OCI-LY7 (cell line): ENCODE measurements at regions not wholly inside any gene's neighbourhood (a gene's known extent, or its start where the extent isn't known, plus 50 kb on each side); places are given as distances from the start of the nearest gene placed in this dataset.

Source experiments
- EZH2phosphoT487 ChIP-seq: fragments of 200-600 bp; sonication (generic); IDR thresholded peaks from 2 replicates; pipeline ENCODE4 v1.6.1; 2018; ENCODE audit warnings: low read depth, borderline replicate concordance, mild to moderate bottlenecking, mixed run types, antibody characterized with exemption, low read length, moderate library complexity, mixed read lengths
- TF ChIP-seq, protein P1 (sequence below): fragments of 200-600 bp; sonication (generic); conservative IDR thresholded peaks from 2 replicates; pipeline ENCODE4 v1.5.1; 2014; ENCODE audit warnings: mild to moderate bottlenecking, antibody characterized with exemption, low read length, moderate library complexity, mixed read lengths

DNA sequence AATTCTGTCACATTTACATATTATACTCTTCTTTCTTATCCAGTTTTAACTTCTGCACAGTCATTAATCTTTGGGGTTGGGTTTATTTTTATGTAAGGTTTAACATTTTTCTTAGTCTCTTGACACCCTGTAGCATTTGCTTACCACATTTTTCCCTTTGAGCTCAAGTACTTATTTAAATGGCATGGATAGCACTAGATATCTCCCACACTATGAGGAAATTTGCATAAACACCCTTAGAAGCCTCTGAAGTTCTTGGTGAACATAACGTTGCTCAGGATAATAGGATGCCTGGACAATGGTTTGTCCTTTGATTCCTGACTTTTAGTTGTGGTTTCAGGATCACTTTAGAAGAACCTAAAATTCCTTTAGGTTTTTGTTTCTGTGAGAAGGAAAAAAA lies 338.9 kb downstream of the PCDH17 start:
- TF ChIP-seq, protein P1, sequence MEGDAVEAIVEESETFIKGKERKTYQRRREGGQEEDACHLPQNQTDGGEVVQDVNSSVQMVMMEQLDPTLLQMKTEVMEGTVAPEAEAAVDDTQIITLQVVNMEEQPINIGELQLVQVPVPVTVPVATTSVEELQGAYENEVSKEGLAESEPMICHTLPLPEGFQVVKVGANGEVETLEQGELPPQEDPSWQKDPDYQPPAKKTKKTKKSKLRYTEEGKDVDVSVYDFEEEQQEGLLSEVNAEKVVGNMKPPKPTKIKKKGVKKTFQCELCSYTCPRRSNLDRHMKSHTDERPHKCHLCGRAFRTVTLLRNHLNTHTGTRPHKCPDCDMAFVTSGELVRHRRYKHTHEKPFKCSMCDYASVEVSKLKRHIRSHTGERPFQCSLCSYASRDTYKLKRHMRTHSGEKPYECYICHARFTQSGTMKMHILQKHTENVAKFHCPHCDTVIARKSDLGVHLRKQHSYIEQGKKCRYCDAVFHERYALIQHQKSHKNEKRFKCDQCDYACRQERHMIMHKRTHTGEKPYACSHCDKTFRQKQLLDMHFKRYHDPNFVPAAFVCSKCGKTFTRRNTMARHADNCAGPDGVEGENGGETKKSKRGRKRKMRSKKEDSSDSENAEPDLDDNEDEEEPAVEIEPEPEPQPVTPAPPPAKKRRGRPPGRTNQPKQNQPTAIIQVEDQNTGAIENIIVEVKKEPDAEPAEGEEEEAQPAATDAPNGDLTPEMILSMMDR: no peak
- TF ChIP-seq EZH2phosphoT487: no peak
